GM12865 (cell line): ENCODE measurements at regions not wholly inside any gene's neighbourhood (a gene's known extent, or its start where the extent isn't known, plus 50 kb on each side); places are given as distances from the start of the nearest gene placed in this dataset.

Experiments
- DNase-seq: peaks from one replicate; pipeline ENCODE4 v3.0.0; 2010; ENCODE audit warnings: low read depth
- H3K4me3 ChIP-seq: 2 replicates; pipeline ENCODE4 v1.5.1; 2011; ENCODE audit warnings: mild to moderate bottlenecking, low read depth, low read length, control low read depth
- TF ChIP-seq, protein P1 (sequence below): IDR thresholded peaks from 2 replicates; pipeline ENCODE4 v1.5.1; 2011; ENCODE audit warnings: low read length, control low read depth, low read depth, inconsistent platforms; ENCODE audit not compliant: insufficient read depth; ENCODE audit errors: missing control alignments

DNA sequence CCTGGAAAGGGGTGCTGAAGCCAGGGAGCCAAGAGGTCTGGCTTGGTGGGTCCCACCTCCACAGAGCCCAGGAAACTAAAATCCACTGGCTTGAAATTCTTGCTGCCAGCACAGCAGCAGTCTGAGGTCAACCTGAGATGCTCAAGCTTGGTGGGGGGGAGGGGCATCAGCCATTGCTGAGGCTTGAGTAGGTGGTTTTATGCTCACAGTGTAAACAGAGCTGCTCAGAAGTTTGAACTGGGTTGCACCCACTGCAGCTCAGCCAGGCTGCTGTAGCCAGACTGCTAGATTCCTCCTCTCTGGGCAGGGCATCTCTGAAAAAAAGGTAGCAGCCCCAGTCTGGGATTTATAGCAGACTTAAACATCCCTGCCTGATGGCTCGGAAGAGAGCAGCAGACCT is 55.5 kb upstream of the FBXL17 start:
- no peak for DNase-seq
- TF ChIP-seq, protein P1, sequence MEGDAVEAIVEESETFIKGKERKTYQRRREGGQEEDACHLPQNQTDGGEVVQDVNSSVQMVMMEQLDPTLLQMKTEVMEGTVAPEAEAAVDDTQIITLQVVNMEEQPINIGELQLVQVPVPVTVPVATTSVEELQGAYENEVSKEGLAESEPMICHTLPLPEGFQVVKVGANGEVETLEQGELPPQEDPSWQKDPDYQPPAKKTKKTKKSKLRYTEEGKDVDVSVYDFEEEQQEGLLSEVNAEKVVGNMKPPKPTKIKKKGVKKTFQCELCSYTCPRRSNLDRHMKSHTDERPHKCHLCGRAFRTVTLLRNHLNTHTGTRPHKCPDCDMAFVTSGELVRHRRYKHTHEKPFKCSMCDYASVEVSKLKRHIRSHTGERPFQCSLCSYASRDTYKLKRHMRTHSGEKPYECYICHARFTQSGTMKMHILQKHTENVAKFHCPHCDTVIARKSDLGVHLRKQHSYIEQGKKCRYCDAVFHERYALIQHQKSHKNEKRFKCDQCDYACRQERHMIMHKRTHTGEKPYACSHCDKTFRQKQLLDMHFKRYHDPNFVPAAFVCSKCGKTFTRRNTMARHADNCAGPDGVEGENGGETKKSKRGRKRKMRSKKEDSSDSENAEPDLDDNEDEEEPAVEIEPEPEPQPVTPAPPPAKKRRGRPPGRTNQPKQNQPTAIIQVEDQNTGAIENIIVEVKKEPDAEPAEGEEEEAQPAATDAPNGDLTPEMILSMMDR = no peak
- no peak overlapping the region for H3K4me3 ChIP-seq

GRCh38 chr5:108436696-108437095 is 54.8 kb upstream of the FBXL17 start:
- TF ChIP-seq, protein P1 = no peak
- no peak overlapping the region for H3K4me3 ChIP-seq
- DNase-seq = no peak

DNA sequence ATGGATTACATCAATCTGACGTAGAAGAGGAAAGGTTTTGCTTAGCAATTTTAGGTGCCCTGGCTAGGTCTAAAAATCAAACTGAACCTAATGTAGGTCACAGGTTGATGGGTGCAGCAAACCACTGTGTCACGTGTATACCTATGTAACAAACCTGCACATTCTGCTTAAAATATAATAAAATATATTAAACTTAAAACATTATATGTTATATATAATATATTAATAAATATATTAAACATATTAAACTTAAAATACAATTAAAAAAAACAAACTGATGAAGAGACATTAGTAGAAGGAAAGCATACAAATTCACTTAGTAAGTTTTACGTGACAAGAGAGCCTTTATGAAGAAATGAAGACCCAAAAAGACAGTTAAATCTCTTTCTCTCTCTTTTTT is 51.7 kb upstream of the FBXL17 start:
- TF ChIP-seq, protein P1 = no peak
- no peak overlapping the region for H3K4me3 ChIP-seq
- DNase-seq = no peak

DNA sequence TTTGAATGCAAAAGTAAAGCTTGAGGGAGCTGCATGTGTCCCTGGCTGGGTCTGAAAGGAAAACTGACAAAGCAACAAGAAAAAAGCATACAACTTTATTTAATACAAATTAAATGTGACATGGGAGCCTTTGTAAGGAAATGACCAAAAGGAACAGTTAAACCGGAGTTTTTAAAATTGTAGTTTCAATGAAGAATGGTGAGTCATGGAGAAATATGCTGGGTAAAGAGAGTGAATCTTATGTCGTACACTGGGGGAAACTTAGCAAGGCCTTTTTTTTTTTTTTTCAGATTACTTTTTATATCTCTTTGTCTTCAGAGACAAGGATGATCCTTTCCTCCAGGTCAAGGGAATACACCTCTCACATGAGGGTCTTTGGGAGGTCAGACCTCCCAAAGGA is 50.1 kb upstream of the FBXL17 start:
- DNase-seq = no peak
- H3K4me3 ChIP-seq = no peak overlapping the region
- TF ChIP-seq, protein P1 = no peak
